NCI-H187 (cell line): ENCODE measurements at regions not wholly inside any gene's neighbourhood (a gene's known extent, or its start where the extent isn't known, plus 50 kb on each side); places are given as distances from the start of the nearest gene placed in this dataset.
"Not testable (repeated sequence)": the region's sequence is repeated elsewhere in the genome, so short reads cannot be mapped to it uniquely, and the experiment has no call there.

Experiments used
- DNase-seq, 2 experiments: peaks; one replicate each; lab custom pipeline; 2025; lab: John Stamatoyannopoulos, UW

GRCh38 chr2:58620093-58620492 lies 379.0 kb upstream of the FANCL start:
- DNase-seq, result no peak

- no peak for DNase-seq
These were observed 375.8 kb upstream of the FANCL start for GRCh38 chr2:58616961-58617360.

GRCh38 chr2:58614219-58614618 lies 373.1 kb upstream of the FANCL start:
- no peak for DNase-seq

GRCh38 chr2:58612973-58613372 lies 371.8 kb upstream of the FANCL start:
- no peak for DNase-seq

- DNase-seq, result no peak
These were observed 368.2 kb upstream of the FANCL start for GRCh38 chr2:58609326-58609725.

- DNase-seq, result no peak
These were observed 367.0 kb upstream of the FANCL start for GRCh38 chr2:58608146-58608545.

- DNase-seq, result no peak
These were observed 366.3 kb upstream of the FANCL start for GRCh38 chr2:58607448-58607847.

- no peak for DNase-seq
These were observed 365.7 kb upstream of the FANCL start for GRCh38 chr2:58606799-58607198.

- no peak for DNase-seq
These were observed 363.0 kb upstream of the FANCL start for GRCh38 chr2:58604096-58604495.

GRCh38 chr2:58601017-58601416 lies 359.9 kb upstream of the FANCL start:
- DNase-seq, result no peak

- DNase-seq, result no peak
These were observed 357.0 kb upstream of the FANCL start for GRCh38 chr2:58598171-58598570.

GRCh38 chr2:58595714-58596113 lies 354.6 kb upstream of the FANCL start:
- DNase-seq, result no peak

- DNase-seq, result no peak
These were observed 353.6 kb upstream of the FANCL start for GRCh38 chr2:58594762-58595161.

GRCh38 chr2:58594175-58594574 lies 353.1 kb upstream of the FANCL start:
- DNase-seq, result no peak

GRCh38 chr2:58586178-58586577 lies 345.1 kb upstream of the FANCL start:
- DNase-seq, result not testable (repeated sequence)

- no peak for DNase-seq
These were observed 344.1 kb upstream of the FANCL start for GRCh38 chr2:58585233-58585632.

GRCh38 chr2:58584606-58585118 lies 343.5 kb upstream of the FANCL start:
- DNase-seq, result no peak

GRCh38 chr2:58578276-58578675 lies 337.2 kb upstream of the FANCL start:
- no peak for DNase-seq

- no peak for DNase-seq
These were observed 333.7 kb upstream of the FANCL start for GRCh38 chr2:58574873-58575272.

- no peak for DNase-seq
These were observed 331.6 kb upstream of the FANCL start for GRCh38 chr2:58572731-58573130.

GRCh38 chr2:58571181-58571852 lies 330.2 kb upstream of the FANCL start:
- peak; percentile 34 to 45 for DNase-seq

- DNase-seq, result no peak
These were observed 328.5 kb upstream of the FANCL start for GRCh38 chr2:58569475-58570185.

- DNase-seq, result no peak
These were observed 327.8 kb upstream of the FANCL start for GRCh38 chr2:58568901-58569300.

GRCh38 chr2:58562276-58562675 lies 321.2 kb upstream of the FANCL start:
- no peak for DNase-seq
